ENCODE measurements at regions not wholly inside any gene's neighbourhood (a gene's known extent, or its start where the extent isn't known, plus 50 kb on each side); places are given as distances from the start of the nearest gene placed in this dataset.

GRCh38 chr2:147408357-147408756 lies 436.5 kb upstream of the ACVR2A start:
- Histone ChIP-seq H2AFZ (ENCODE audit: low read length) (no peak overlapping the region), H3K79me2 (ENCODE audit: low read length) (no peaks in the 10 kb centered on the region), H3K9ac (ENCODE audit: low read length) (no peak overlapping the region), H3K27me3 (ENCODE audit: low read length) (no peaks in the 10 kb centered on the region), H3F3A (ENCODE audit: low read length, unreplicated experiment) (no peaks in the 10 kb centered on the region), H3K9me2 (replicated peaks; ENCODE audit: low read length) (no peaks in the 10 kb centered on the region), H3K4me2 (ENCODE audit: low read length) (no peak overlapping the region), H3K36me3 (ENCODE audit: low read depth, low read length) (no peaks in the 10 kb centered on the region), H3K27ac (ENCODE audit: low read length) (no peak overlapping the region), H3K4me1 (ENCODE audit: insufficient read depth, low read length) (no peaks in the 10 kb centered on the region), H3K9me3 (ENCODE audit: low read length) (no peaks in the 10 kb centered on the region), H4K20me1 (ENCODE audit: low read length) (no peaks in the 10 kb centered on the region), H3K4me3 (ENCODE audit: low read length) (no peak overlapping the region)
- ChIA-PET POLR2A (ENCODE audit: unreplicated experiment) (no interaction called here), CTCF (no interaction called here)
- no peak for ATAC-seq
- no peak for DNase-seq
- no TSS peak for BruUV-seq (replicated peaks)
- TF ChIP-seq, protein P1, sequence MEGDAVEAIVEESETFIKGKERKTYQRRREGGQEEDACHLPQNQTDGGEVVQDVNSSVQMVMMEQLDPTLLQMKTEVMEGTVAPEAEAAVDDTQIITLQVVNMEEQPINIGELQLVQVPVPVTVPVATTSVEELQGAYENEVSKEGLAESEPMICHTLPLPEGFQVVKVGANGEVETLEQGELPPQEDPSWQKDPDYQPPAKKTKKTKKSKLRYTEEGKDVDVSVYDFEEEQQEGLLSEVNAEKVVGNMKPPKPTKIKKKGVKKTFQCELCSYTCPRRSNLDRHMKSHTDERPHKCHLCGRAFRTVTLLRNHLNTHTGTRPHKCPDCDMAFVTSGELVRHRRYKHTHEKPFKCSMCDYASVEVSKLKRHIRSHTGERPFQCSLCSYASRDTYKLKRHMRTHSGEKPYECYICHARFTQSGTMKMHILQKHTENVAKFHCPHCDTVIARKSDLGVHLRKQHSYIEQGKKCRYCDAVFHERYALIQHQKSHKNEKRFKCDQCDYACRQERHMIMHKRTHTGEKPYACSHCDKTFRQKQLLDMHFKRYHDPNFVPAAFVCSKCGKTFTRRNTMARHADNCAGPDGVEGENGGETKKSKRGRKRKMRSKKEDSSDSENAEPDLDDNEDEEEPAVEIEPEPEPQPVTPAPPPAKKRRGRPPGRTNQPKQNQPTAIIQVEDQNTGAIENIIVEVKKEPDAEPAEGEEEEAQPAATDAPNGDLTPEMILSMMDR (conservative IDR thresholded peaks at IDR 0.05; ENCODE audit: low read depth, low read length) = no peak
- no peak for TF ChIP-seq EZH2phosphoT487 (IDR thresholded peaks at IDR 0.05; ENCODE audit: borderline replicate concordance, low read length)
- TF ChIP-seq EZH2 (IDR thresholded peaks at IDR 0.05; ENCODE audit: low read length, unreplicated experiment) = no peak
- intact Hi-C loops (cut with micrococcal nuclease) = no loop called here

DNA sequence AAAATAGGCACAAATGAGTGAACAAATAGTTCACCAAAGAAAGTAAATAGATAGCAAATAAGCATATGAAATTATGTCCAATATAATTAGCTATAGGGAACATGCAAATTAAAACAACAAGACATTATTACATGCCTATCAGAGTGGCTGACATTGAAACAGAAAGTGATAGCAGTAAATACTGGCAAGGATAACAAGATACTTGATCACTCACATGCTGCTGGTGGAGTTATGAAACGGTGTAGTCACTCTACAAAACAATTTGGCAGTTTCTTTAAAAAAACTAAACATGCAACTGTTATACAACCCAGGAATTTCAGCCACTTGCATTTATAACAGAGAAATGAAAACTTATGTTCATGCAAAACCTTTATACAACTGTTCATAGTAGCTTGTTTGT lies 439.2 kb upstream of the ACVR2A start:
- CTCF ChIA-PET = no interaction called here
- TF ChIP-seq, protein P1 (conservative IDR thresholded peaks at IDR 0.05; ENCODE audit: low read depth, low read length) = no peak
- no peak for TF ChIP-seq EZH2phosphoT487 (IDR thresholded peaks at IDR 0.05; ENCODE audit: borderline replicate concordance, low read length)
- TF ChIP-seq EZH2 (IDR thresholded peaks at IDR 0.05; ENCODE audit: low read length, unreplicated experiment) = no peak
- Histone ChIP-seq H3F3A (ENCODE audit: low read length, unreplicated experiment) (no peaks in the 10 kb centered on the region), H3K4me1 (ENCODE audit: insufficient read depth, low read length) (no peaks in the 10 kb centered on the region), H2AFZ (ENCODE audit: low read length) (no peak overlapping the region), H3K27me3 (ENCODE audit: low read length) (no peaks in the 10 kb centered on the region), H3K27ac (ENCODE audit: low read length) (no peak overlapping the region), H4K20me1 (ENCODE audit: low read length) (no peaks in the 10 kb centered on the region), H3K79me2 (ENCODE audit: low read length) (no peaks in the 10 kb centered on the region), H3K4me3 (ENCODE audit: low read length) (no peak overlapping the region), H3K36me3 (ENCODE audit: low read depth, low read length) (no peaks in the 10 kb centered on the region), H3K4me2 (ENCODE audit: low read length) (no peak overlapping the region), H3K9me3 (ENCODE audit: low read length) (no peaks in the 10 kb centered on the region), H3K9me2 (replicated peaks; ENCODE audit: low read length) (no peaks in the 10 kb centered on the region), H3K9ac (ENCODE audit: low read length) (no peak overlapping the region)
- ATAC-seq = no peak
- POLR2A ChIA-PET (ENCODE audit: unreplicated experiment) = no interaction called here
- intact Hi-C loops (cut with micrococcal nuclease) = no loop called here
- no TSS peak for BruUV-seq (replicated peaks)
- no peak for DNase-seq

GRCh38 chr2:147398996-147399395 lies 445.8 kb upstream of the ACVR2A start:
- intact Hi-C loops (cut with micrococcal nuclease) = no loop called here
- DNase-seq = no peak
- Histone ChIP-seq H3K4me1 (ENCODE audit: insufficient read depth, low read length) (no peaks in the 10 kb centered on the region), H4K20me1 (ENCODE audit: low read length) (no peaks in the 10 kb centered on the region), H2AFZ (ENCODE audit: low read length) (no peak overlapping the region), H3K79me2 (ENCODE audit: low read length) (no peaks in the 10 kb centered on the region), H3F3A (ENCODE audit: low read length, unreplicated experiment) (no peaks in the 10 kb centered on the region), H3K27me3 (ENCODE audit: low read length) (no peaks in the 10 kb centered on the region), H3K9ac (ENCODE audit: low read length) (no peak overlapping the region), H3K4me2 (ENCODE audit: low read length) (no peak overlapping the region), H3K27ac (ENCODE audit: low read length) (no peak overlapping the region), H3K9me3 (ENCODE audit: low read length) (no peaks in the 10 kb centered on the region), H3K4me3 (ENCODE audit: low read length) (no peak overlapping the region), H3K36me3 (ENCODE audit: low read depth, low read length) (no peaks in the 10 kb centered on the region), H3K9me2 (replicated peaks; ENCODE audit: low read length) (no peaks in the 10 kb centered on the region)
- BruUV-seq (replicated peaks) = no TSS peak
- ChIA-PET POLR2A (ENCODE audit: unreplicated experiment) (no interaction called here), CTCF (no interaction called here)
- ATAC-seq = no peak
- TF ChIP-seq EZH2 (IDR thresholded peaks at IDR 0.05; ENCODE audit: low read length, unreplicated experiment) (no peak), EZH2phosphoT487 (IDR thresholded peaks at IDR 0.05; ENCODE audit: borderline replicate concordance, low read length) (no peak)
- TF ChIP-seq, protein P1 (conservative IDR thresholded peaks at IDR 0.05; ENCODE audit: low read depth, low read length) = no peak

Data from PC-3 (cell line).